Cardiac muscle cell (in vitro differentiated cells and primary cell): ENCODE measurements at regions not wholly inside any gene's neighbourhood (a gene's known extent, or its start where the extent isn't known, plus 50 kb on each side); places are given as distances from the start of the nearest gene placed in this dataset.

ENCODE experiments used
- DNase-seq, 2 donors: peaks; one replicate each; pipeline versions ENCODE4 v3.0.0 to v3.0.0-alpha.2; 2010 to 2017; ENCODE audit warnings: low read depth in 1 of 2, low spot score in 1 of 2
- H3K27ac ChIP-seq: fragments of 200-600 bp; sonication (generic); 2 replicates; pipeline ENCODE4 v1.5.1; 2016
- H3K27me3 ChIP-seq: fragments of 200-600 bp; sonication (generic); 2 replicates; pipeline ENCODE4 v1.6.0; 2016; ENCODE audit warnings: control low read depth
- H3K36me3 ChIP-seq: fragments of 200-600 bp; sonication (generic); 2 replicates; pipeline ENCODE4 v1.5.1; 2016; ENCODE audit warnings: control low read depth
- H3K4me1 ChIP-seq: fragments of 200-600 bp; sonication (generic); 2 replicates; pipeline ENCODE4 v1.8.1; 2017; ENCODE audit warnings: low read depth, mild to moderate bottlenecking, mixed run types
- H3K4me3 ChIP-seq: fragments of 200-600 bp; sonication (generic); 2 replicates; pipeline ENCODE4 v1.5.1; 2016; ENCODE audit warnings: mild to moderate bottlenecking
- H3K9me3 ChIP-seq: fragments of 200-600 bp; sonication (generic); 2 replicates; pipeline ENCODE4 v1.5.1; 2017; ENCODE audit warnings: low read depth, mild to moderate bottlenecking, control low read depth
- TF ChIP-seq, protein P1 (sequence below): IDR thresholded peaks from 2 replicates; pipeline ENCODE4 v1.5.1; 2012; ENCODE audit warnings: low read depth, mild to moderate bottlenecking, low read length

DNA sequence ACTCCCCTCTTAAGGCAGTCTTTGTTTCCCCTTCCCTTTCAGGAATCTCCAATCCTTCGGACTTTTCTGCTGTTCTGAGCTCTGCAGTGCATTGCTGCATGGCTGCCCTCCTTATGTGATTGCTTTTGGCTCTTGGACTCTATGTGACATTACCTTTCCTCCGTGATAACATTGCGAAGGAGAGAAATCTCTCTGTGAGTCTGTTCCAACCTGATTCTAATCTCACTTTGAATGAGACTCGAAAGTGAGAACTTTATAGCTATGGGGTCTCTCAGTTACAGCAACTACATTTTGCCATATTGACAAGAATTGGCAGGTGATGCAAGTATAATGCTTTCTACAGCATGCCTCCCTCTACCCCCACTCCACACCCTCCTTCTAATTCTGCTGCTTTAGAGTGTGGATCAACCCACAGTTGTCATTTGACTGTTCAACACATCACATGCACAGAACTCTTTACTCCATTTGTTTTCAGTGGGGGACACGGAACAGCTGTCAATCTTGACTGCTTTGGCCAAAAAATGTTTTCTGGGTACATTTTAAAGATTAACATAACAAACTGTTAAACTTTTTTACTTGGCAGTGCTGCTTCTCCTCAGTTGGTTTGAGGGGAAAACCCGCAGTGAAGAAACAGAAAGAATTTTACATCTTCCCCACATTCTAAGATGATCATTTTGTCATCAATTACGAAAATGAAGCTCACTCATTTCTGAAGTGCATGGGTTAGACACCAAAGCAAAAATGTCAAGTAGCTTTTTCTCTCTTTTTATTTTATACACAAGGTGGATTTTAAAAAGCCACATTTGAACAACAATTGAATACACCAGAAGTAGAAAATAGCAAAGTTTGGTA is 125.5 kb upstream of the RMST start:
- H3K4me3 ChIP-seq: no peak overlapping the region
- H3K27ac ChIP-seq: no peak overlapping the region
- no peak for DNase-seq
- TF ChIP-seq, protein P1, sequence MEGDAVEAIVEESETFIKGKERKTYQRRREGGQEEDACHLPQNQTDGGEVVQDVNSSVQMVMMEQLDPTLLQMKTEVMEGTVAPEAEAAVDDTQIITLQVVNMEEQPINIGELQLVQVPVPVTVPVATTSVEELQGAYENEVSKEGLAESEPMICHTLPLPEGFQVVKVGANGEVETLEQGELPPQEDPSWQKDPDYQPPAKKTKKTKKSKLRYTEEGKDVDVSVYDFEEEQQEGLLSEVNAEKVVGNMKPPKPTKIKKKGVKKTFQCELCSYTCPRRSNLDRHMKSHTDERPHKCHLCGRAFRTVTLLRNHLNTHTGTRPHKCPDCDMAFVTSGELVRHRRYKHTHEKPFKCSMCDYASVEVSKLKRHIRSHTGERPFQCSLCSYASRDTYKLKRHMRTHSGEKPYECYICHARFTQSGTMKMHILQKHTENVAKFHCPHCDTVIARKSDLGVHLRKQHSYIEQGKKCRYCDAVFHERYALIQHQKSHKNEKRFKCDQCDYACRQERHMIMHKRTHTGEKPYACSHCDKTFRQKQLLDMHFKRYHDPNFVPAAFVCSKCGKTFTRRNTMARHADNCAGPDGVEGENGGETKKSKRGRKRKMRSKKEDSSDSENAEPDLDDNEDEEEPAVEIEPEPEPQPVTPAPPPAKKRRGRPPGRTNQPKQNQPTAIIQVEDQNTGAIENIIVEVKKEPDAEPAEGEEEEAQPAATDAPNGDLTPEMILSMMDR: no peak
- no peaks in the 10 kb centered on the region for H3K36me3 ChIP-seq
- no peaks in the 10 kb centered on the region for H3K9me3 ChIP-seq
- H3K27me3 ChIP-seq: no peaks in the 10 kb centered on the region
- H3K4me1 ChIP-seq: no peaks in the 10 kb centered on the region

GRCh38 chr12:97342130-97342529 is 120.5 kb upstream of the RMST start:
- Histone ChIP-seq H3K9me3 (no peaks in the 10 kb centered on the region), H3K27ac (no peak overlapping the region), H3K36me3 (no peaks in the 10 kb centered on the region), H3K4me3 (no peak overlapping the region), H3K4me1 (no peaks in the 10 kb centered on the region), H3K27me3 (no peaks in the 10 kb centered on the region)
- TF ChIP-seq, protein P1: no peak
- no peak for DNase-seq

GRCh38 chr12:97347956-97348355 is 114.6 kb upstream of the RMST start:
- Histone ChIP-seq H3K27me3 (no peaks in the 10 kb centered on the region), H3K4me1 (no peaks in the 10 kb centered on the region), H3K27ac (no peak overlapping the region), H3K9me3 (no peaks in the 10 kb centered on the region), H3K4me3 (no peak overlapping the region), H3K36me3 (no peaks in the 10 kb centered on the region)
- DNase-seq: no peak
- TF ChIP-seq, protein P1: no peak

DNA sequence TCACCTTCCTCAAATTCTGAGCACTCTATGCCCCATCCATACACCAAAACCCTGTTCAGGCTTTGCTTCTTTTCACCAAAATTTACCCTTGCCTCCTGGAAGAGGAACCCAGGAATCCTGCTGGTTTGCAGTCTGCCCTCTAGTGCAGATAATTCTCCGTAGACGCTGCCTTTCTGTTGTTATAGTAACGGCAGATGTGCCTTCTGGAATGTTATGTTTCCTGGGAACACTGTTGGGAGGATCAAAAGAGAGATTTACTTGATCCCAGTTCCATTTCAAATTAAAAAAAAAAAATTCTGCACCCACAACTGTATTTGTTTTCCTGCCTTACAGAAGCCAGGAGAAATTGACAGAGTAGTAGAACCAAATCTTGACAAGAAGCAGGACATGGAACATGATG is 104.2 kb upstream of the RMST start:
- H3K36me3 ChIP-seq: no peaks in the 10 kb centered on the region
- H3K4me1 ChIP-seq: no peaks in the 10 kb centered on the region
- H3K27ac ChIP-seq: no peak overlapping the region
- no peak for DNase-seq
- no peak overlapping the region for H3K4me3 ChIP-seq
- no peaks in the 10 kb centered on the region for H3K27me3 ChIP-seq
- TF ChIP-seq, protein P1: no peak
- H3K9me3 ChIP-seq: no peaks in the 10 kb centered on the region

DNA sequence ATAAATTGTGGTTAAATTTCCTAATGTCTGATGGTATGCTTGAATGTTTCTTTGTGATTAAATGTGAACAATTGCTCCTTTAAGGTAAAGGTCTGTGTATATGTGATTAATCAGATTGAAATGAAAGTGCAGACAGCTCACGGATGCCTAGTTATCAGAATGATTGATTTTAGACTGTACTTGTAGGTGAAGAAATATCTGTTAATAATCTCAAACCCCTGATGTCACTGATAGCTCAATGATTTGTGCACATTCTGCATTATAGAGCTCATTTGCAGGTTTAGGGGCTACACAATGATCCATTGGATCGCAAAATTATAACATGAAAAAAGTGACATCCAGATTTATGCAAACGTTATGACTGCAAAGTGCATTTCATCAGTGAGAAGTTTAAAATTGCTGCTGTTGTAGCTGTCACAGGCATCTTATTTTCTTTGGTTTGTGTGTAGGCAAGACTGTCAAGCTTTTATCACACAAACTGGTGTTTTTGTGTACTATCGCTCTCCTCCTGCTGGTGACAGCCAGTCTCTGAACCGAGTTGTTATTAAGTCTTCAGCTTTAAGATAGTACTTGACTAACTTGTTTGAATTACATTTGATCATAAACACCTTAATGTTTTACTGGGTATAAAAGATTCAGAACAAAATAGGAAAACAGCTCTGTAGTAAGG is 103.4 kb upstream of the RMST start:
- no peaks in the 10 kb centered on the region for H3K4me1 ChIP-seq
- no peak overlapping the region for H3K27ac ChIP-seq
- TF ChIP-seq, protein P1: no peak
- no peaks in the 10 kb centered on the region for H3K27me3 ChIP-seq
- H3K36me3 ChIP-seq: no peaks in the 10 kb centered on the region
- H3K9me3 ChIP-seq: no peaks in the 10 kb centered on the region
- no peak for DNase-seq
- no peak overlapping the region for H3K4me3 ChIP-seq
